DMS153 treated with DMSO at 0.1 percent for 48 hours (cell line): ENCODE measurements at regions not wholly inside any gene's neighbourhood (a gene's known extent, or its start where the extent isn't known, plus 50 kb on each side); places are given as distances from the start of the nearest gene placed in this dataset.

ENCODE experiments used
- DNase-seq: peaks from one replicate; lab custom pipeline; 2025; ENCODE audit not compliant: unreplicated experiment; lab: John Stamatoyannopoulos, UW

DNA sequence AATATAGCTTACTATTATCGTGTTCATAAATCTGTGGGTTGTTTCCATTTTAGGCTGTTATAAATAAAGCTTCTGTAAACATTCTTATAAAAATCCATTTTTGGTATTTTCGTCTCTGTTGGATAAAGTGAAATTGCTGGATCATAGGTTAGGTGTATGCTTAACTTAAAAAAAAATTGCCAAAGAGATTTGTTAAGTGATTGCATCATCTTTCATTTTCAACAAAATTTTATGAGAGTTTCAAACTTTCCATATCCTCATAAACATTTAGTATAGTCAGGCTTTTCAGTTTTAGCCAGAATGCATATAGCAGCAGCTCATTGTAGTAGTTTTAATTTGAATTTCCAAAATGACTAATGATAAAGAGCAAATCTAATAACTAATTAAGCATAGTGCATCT is 146.7 kb upstream of the CNTN5 start:
- no peak for DNase-seq

DNA sequence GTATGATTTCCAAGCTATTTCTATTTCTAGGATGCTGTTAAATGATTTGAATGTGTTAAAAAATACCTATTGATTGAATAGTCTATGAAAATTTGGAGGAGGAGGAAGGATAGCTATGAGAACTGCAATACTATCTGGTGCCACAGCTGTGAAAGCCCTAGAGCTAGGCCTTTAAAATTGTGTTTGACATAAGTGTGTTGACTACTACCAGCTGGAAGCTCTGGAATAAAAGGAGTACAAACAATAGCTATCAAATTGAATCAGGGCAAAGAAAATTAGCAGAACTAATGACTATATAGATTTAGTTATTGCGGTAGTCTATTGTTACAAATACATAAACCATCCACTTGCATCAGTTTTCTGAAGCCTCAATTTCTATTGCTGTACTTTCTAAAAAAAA is 124.8 kb upstream of the CNTN5 start:
- no peak for DNase-seq

GRCh38 chr11:98940913-98941312 is 79.8 kb upstream of the CNTN5 start:
- no peak for DNase-seq

GRCh38 chr11:98944461-98944860 is 76.3 kb upstream of the CNTN5 start:
- no peak for DNase-seq

DNA sequence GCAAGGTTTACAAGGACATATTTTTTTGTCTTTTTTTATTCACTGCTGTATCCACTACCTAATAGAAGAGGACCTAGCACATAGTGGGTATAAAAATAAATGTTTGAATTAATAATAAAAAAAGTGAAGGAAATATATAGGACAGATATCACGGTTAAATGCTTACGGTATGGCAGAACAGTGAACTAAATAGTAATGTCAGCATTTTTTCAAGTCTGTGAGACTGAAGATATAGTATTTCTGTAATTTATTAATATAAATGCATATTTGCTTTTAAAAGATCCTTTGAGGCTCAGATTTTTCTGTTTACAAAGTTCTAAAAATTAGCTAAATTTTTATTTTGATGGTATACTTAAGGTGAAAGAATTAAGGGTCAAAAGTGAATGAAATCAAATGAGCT is 68.6 kb upstream of the CNTN5 start:
- no peak for DNase-seq

GRCh38 chr11:98955551-98955950 is 65.2 kb upstream of the CNTN5 start:
- no peak for DNase-seq

- no peak for DNase-seq
Measured at GRCh38 chr11:98964146-98964545, 56.6 kb upstream of the CNTN5 start.

DNA sequence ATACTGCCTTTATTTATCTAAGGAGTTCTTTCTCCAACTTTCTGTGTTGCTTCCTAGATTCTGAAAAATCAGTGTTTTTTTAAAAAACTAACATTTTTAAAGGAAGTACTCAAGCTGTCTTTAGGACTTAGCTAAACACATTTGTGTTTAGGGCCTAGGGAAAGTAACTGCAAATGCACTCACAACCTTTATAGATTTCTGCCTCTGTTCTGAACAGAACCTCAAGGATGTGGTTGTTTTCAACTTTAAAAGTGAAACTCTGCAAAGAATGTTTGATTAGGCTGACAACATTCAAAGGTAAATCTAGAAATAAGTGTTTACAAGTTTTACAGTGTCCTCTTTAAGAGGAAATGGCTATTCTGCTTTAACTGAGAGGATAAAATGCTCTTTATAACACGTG is 55.4 kb upstream of the CNTN5 start:
- DNase-seq = no peak

DNA sequence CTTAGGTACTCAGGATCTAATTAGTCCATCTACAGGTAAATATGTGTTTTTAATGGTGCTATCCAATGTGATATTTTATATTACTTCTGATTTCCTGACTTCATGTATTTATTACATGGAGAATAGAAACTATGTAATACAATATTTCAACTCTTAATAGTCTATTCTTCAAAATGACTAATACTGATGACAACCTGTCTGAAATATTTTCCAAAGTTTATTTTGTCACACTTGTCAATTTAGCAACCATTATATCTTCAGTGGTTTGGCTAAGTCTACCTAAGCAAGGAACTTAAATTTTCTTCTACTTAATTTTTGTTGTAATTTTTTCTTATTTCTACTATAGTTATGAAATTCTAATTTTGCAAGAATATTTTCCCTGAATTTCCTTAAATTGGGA is 55.0 kb upstream of the CNTN5 start:
- no peak for DNase-seq

- no peak for DNase-seq
Measured at GRCh38 chr11:98967005-98967404, 53.7 kb upstream of the CNTN5 start.
